Prostate gland (tissue), 2 donors: ENCODE measurements at regions not wholly inside any gene's neighbourhood (a gene's known extent, or its start where the extent isn't known, plus 50 kb on each side); places are given as distances from the start of the nearest gene placed in this dataset.

ENCODE experiments used
- POLR2A ChIP-seq: fragments of 450-650 bp; IDR thresholded peaks from one replicate; pipeline ENCODE4 v1.6.1; 2016; ENCODE audit warnings: antibody characterized with exemption, mild to moderate bottlenecking
- TF ChIP-seq, protein P1 (sequence below), 4 experiments: fragments of 200-600 bp in 2 of 4; fragments of 450-650 bp in 2 of 4; sonication (generic) in 2 of 4; IDR thresholded peaks; 1 replicate in 3 of 4; 2 replicates in 1 of 4; pipeline ENCODE4 v1.5.1; 2016 to 2019; ENCODE audit warnings: antibody characterized with exemption in 4 of 4, mild to moderate bottlenecking in 2 of 4, moderate library complexity in 2 of 4

DNA sequence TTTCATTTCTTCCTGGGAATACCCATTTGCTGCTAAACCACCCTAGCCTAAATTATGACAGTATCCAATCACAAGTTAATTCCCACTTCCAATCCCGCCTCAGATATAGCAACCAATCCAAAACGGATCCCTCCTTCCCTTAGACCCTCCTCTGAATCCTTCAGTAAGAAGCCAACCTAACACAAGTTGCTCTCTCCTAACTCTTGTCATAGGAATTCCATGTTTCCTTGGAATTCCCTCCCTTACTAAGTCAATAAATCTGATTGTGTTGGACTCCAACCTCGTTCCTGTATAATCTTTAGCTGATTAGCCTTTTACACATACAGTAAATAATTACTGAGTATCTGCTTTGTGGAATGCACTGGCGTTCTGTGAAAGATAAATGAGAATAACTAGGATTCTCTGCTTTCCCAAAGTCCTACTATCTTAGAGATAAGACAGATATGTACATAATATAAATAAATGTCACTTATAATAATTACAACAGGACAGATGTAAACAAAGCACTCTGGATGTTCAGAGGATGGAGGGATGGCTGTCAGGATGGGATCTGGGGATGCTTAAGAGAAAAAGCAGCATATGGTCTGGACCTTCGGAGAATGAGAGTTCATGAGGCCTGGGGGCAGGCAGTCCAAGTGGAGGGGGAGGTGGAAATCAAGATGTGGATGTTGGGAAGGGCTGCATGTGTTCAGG is 185.8 kb upstream of the SOX5 start:
- TF ChIP-seq, protein P1, sequence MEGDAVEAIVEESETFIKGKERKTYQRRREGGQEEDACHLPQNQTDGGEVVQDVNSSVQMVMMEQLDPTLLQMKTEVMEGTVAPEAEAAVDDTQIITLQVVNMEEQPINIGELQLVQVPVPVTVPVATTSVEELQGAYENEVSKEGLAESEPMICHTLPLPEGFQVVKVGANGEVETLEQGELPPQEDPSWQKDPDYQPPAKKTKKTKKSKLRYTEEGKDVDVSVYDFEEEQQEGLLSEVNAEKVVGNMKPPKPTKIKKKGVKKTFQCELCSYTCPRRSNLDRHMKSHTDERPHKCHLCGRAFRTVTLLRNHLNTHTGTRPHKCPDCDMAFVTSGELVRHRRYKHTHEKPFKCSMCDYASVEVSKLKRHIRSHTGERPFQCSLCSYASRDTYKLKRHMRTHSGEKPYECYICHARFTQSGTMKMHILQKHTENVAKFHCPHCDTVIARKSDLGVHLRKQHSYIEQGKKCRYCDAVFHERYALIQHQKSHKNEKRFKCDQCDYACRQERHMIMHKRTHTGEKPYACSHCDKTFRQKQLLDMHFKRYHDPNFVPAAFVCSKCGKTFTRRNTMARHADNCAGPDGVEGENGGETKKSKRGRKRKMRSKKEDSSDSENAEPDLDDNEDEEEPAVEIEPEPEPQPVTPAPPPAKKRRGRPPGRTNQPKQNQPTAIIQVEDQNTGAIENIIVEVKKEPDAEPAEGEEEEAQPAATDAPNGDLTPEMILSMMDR (IDR thresholded peaks at IDR 0.05) = no peak
- no peak for TF ChIP-seq POLR2A
